Medulla oblongata (tissue), 1 donor: ENCODE measurements at regions not wholly inside any gene's neighbourhood (a gene's known extent, or its start where the extent isn't known, plus 50 kb on each side); places are given as distances from the start of the nearest gene placed in this dataset.

Source experiments
- DNase-seq: peaks from one replicate; pipeline ENCODE4 v3.0.0-alpha.2; 2015; ENCODE audit errors: extremely low spot score

- no peak for DNase-seq
These were observed 63.6 kb upstream of the LY86 start for GRCh38 chr6:6524951-6525350.

- no peak for DNase-seq
These were observed 62.6 kb upstream of the LY86 start for GRCh38 chr6:6525933-6526332.

- DNase-seq: no peak
These were observed 59.2 kb upstream of the LY86 start for GRCh38 chr6:6529275-6529674.

- no peak for DNase-seq
These were observed 55.3 kb upstream of the LY86 start for GRCh38 chr6:6533176-6533575.

- no peak for DNase-seq
These were observed 54.1 kb upstream of the LY86 start for GRCh38 chr6:6534399-6534798.

GRCh38 chr6:6537488-6538260, 50.8 kb upstream of the LY86 start:
- DNase-seq: no peak

GRCh38 chr6:6538261-6538660, 50.3 kb upstream of the LY86 start:
- DNase-seq: no peak
